GM21723 (cell line): ENCODE measurements at regions not wholly inside any gene's neighbourhood (a gene's known extent, or its start where the extent isn't known, plus 50 kb on each side); places are given as distances from the start of the nearest gene placed in this dataset.

Source experiments
- ATAC-seq: cut with Tn5 transposase; IDR thresholded peaks from one replicate; pipeline ENCODE4 v1.9.1; 2021; ENCODE audit warnings: mild to moderate bottlenecking, moderate library complexity; ENCODE audit not compliant: unreplicated experiment

DNA sequence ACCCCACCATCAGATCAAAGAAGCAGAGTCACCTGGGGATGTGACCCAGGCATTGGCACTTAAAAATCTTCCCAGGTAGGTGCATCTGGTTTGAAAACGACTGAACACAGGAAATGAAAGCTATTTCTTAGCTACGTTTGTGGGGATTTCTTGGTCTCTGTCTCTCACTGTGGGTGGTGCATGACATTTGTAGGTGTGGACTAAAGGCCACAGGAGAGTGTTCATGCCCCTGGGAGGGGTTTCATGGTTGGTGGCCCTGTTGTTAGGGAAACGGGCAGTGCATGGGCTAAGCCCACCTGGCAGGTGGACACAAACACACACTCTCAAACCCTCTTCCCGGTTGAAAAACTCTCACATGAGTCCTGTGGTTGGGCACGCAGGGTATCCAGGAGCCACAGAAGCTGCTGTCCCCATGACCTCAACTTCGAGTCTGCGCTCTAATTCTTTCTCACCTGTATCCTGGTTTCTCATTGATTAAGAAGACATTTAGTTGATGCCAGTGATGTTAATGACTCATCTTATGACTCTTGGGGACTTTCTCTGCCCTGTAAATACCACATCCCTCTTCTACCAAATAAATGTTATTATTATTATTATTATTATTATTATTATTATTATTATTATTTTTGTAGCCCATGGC, 119.4 kb downstream of the MRPS6 start:
- ATAC-seq, result no peak

DNA sequence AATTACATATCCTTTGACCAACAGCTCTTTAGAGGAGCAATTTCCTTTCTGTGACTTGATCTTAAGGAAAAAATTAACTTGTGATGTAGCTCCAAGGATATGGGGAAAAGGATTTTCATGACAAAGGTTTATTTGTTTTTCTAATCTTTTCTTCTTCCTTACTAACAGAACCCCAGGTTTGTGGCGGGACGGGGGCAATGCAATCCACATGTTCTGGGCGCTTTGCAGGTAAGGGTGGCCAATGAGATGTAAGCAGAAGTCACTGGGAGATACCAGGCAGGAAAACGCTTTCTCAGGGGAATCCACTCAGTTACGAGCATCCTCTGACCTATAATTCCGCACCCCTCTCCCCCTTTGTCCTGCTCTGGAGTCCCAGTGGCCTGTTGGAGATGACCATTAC, 122.0 kb downstream of the MRPS6 start:
- no peak for ATAC-seq

DNA sequence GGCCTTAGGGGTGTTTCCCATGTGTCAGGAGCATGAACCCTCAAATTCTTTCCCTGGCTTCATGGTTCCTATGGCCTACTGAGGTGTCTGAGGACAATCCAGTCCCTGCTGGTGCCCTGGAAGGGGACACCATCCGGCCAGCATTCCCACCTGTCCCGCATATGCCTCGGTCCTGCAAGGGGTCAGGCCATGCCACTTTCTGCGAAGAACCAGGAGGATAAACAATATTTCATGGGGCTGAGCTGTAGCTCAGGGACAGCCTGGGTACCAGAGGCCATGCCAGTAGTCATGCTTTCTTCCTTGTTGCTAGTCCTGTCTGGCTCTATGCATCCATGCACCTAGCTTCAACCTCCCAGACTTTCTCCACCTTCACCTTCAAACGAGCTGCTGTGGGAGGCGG, 123.6 kb downstream of the MRPS6 start:
- no peak for ATAC-seq

DNA sequence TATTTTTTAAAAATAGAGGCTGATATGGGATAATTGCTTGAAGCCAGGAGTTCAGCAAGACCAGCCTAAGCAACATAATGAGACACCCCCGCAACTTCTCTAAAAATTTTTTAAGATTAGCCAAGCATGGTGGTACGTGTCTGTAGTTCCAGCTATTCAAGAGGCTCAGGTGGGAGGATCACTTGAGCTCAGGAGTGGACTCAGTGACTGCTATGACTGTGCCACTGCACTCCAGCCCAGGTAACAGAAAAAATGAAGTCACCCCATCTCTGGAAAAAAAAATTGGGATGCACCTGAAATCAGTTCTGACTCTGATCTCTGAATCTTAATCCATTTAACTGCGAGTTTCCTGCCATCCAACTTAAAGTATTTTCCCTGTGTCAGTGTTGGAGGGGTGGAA, 124.2 kb downstream of the MRPS6 start:
- no peak for ATAC-seq

DNA sequence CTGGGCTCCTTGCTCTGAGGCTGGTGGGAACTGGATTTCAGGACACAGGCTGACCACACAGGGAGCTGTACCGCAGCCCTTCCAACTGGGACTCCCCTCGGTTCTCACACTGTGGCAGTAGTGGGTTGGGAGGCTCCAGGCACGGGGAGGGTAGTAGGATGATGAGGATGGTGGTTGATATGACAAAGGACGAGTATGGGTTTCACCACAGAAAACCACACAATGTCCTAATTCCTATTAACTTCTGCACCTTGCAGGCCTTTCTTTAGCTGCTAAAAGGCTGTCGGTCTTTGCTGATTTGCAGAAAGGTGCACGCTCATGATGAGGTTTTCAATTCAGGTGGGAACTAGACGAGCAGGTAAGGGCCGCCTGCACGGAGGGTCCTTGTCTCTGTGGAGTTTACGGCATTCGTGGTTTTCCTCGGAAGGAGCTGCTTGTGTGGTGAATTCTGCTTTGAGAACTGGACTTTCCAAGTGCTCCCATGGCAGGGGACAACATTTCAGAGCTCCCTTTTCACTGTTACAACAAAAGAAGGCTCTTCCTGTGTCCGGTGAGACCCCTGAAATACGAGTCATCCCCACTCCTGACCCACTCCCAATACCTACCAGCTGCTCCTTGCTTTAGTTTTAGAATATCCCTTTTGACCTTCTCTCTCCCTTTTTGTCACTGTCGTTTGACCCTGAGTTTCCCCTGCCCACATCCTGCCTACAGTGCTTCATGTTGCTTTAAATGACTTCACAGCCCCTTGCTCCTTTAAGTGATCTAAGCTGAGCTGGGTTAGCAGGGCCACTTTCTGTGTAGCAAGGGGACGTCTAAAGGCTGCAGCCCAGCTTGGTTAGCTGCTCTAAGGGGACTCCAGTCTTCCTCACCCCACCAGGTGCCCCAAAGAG, 125.1 kb downstream of the MRPS6 start:
- no peak for ATAC-seq

DNA sequence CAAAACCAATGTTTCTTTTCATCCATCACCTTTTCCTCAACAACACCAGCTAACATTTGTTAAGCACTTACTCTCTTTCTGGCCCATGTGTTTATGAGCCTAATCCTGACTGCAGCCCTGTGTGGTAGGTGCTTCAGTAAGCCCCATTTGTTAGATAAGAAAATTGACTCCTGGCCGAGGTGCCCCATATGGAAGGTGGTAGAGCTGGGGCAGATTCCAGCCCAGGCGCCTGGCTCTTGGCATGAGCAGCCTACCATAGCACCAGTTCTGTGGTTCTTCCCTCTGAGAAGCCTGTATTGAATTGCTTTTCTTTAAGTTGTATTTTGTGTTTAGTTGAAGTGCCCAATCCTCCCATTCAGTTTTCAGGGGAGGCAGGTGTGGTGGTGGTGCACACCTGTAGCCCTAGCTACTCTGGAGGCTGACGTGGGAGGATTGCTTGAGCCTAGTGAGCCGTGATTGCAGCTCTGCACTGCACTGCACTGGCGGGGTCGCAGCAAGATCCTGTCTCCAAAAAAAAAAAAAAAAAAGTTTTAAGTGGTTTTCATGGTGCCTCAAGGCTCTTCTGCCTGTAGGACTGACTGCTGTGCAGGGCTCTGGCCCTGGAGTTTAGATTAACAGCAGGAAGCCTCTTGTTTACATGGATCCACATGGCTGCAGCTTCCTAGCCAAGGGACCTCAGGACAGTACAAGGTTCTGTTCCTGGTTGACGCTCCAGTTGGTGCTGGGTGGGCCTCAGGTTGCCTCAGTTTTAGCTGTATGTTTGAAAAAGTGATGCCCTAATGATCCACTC, 125.9 kb downstream of the MRPS6 start:
- ATAC-seq, result no peak

DNA sequence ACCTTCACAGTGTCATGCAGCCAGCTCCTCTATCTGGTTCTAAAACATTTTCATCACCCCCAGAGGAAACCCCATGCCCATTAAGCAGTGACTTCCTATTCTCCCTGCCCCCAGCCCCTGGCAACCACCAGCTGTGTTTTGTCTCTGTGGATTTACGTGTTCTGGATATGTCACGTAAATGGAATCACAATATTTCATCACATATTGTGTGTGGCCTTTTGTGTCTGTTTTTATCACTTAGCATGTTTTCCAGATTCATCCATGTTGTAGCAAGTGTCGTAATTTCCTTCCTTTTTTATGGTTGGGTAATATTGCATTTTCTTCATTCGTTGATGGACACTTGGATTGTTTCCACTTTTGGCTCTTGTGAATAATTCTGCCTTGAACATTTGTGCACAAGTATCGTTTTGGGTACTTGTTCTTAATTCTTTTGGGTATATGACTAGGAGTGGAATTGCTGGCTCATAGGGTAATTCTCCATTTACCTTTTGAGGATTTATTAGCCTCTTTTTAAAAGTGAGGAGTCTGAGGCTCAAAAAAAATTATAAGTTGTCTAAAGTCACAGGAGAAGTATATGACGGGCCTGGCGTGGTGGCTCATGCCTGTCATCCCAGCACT, 127.0 kb downstream of the MRPS6 start:
- ATAC-seq, result no peak

DNA sequence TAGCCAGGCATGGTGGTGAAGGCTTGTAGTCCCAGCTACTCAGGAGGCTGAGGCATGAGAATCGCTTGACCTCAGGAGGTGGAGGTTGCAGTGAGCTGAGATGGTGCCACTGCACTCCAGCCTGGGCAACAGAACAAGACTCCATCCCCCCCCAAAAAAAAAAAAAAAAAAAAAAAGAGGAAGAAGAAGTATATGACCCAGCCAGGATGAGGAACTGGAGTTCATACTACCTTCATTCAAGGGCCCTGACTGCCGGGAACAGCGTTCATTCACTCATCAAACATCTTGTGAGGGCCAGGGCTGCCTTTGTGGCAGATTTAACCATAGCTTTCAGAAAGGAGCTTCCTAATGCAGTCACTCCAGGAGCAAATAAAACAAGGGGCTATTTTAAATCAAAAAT, 127.6 kb downstream of the MRPS6 start:
- ATAC-seq, result no peak

DNA sequence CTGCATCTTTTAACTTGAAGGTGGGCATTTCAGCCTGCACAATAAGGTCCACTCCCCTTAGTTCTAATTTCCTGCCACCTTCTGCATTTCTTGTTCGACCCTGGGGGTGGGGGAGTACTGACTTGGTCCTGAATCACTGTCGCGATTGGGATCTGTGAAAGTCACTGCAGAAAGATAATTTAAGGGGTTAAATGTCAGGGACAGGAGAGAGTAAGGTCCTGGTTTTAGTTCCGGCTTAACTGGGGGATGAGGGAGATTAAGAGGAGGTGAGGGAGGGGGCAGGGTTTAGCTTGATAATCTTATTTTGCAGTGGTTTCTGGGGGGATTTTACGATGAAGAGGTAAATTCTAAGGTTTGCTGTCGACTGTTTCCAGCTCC, 128.1 kb downstream of the MRPS6 start:
- no peak for ATAC-seq

DNA sequence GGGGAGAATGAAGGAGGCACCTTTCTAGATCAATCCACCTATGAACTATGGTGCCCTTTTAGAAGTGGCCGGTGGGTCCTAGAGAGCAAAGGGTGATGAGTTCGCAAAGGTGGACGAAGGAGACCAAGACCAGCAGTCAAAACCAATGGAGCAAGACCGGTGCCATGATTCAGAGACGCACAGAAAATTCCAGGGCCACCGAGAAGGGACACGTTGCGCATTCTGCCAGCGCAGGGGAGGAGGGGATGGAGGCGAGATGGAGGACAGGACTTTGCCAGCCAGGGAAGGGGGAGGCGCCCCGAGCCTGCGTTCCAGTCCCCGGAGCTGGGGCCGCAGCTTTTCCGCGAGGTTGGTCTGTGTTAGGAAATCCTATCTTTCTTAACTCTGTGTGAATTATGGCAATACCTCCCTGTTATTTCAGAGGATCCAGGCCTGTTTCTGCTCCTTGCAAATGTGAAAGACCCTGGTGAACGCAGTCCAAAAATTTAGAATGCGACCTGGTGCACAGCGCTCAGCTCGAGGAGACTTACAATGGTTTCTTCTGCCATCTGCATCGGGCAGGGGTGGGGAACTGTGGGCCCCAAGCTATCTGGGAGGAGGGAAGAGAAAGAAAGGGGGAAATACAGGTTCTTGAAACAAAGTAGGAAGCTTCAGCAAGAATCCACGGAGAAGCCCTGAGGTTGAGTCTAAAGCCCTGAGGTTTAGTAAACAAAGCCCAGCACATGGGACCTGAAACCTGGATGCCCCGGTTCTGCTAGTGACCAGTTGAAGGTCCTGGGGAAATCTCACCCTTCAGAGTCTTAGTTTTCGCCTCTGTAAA, 129.4 kb downstream of the MRPS6 start:
- no peak for ATAC-seq

DNA sequence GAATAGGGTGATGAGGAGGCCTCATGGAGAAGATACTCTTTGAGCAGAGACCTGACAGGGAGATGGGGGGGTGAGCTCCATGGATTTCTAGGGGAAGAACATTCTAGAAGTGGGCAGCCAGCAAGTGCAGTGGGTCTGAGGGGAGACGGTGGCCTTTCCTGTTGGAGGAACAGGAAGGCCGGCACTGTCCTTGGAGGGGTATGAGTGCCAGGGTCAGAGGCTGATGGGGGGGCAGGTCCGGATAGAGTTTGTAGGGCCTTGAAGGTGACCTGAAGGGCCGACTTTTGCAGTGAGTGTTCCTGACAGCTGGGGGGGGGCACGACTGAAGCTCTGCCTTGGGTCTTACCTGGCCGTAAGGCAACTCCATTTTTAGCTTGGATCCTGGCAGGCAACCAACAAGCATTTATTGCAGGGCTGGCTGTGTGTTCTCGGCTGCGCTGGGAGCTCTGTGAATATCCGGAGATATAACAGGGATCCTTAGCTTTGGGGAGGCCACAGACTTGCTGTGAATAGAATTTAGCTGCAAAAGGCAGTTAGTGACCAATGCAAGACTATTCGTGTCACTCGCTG, 130.6 kb downstream of the MRPS6 start:
- no peak for ATAC-seq

DNA sequence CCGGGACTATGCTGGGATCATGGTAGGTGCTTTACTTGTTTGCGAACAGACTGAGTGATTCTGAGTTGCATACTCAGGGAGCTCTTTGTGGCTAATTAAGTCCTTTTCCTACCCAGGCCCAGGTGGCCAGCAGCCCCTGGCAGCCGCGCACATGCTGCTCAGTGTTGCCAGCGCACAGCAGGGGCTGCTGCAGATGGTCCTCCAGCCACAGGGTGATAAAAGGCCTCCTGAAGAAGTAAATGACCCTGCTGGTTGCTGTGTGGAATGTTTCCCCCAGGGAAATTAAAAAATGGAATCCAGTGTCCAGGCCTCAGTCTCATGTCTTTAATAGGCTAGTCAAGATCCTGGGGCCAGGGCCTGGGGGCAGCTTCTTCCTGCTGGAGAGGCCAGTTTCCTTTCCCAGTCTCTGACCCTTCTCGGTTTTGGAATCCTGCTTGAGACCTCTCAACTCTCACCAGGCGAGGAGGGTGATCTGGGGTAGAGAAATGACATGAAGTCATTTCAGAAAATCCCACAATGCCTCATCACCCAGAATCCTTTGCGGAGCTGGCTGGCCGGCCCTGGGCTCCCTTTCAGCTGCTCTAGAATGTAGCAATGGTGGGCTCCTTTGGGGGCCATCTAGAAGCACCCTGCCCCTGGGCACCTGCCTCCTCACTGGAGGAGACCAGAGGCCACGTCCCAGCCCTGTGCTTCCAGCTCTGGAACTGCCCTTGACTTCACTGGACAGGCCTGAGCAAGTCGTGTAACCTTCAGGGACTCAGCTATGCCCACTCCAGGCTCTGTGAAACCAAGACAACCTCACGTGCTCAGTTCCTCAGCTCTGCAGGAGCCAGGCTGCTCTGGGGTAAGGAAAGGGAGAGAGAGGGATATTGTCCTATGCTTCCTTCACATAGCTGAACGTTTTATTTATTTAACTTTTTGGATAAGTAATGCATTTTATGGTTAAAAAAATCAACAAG, 131.4 kb downstream of the MRPS6 start:
- no peak for ATAC-seq

DNA sequence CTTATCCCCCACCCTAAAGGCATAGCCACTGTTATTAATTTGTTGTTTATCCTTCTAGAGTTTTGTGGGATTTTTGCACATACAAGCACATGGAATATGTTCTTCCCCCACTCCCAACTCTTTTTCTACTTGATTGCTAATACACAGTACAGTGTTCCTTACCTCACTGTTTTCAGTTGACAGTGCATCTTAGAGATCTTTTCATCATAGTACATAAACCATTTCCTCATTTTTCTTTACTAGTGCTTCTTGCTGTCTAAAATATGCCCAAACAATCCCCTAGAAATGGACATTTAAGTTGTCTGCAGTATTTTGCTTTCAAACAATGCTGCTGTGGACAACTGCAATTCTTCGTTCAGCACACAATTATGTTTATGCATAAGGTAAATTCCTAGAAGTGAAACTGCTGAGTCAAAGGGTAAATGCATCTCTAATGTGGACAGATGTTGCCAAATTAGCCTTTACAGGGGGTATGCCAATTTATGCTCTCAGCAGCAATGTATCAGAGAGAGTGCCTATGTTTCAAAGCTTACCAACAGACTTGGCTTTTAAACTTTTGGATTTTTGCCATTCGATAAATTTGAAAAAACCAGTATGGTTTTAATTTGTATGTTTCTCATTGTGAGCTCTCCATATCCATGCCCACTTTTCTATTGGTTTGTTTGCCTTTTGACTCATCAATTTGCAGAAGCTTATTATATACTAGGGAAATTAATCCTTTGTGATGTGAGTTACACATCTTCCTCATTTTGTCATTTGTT, 132.6 kb downstream of the MRPS6 start:
- ATAC-seq, result no peak

DNA sequence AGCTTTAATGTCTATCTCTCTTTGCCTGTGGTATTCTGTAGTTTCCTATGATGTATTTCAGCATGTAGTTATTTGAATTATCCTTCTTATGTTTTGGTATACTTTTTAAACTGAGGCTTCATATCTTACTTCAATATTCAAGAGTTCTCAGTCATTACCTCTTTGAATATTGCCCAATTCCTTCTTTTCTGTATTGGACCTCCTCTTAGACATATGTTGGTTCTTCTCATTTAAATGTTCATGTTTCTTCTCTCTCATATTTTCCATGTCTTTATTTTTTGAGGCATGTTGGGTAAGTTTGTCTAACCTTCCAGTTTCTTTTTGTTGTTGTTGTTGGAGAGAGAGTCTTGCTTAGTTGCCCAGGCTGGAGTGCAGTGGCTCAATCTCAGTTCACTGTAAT, 140.6 kb downstream of the MRPS6 start:
- no peak for ATAC-seq

DNA sequence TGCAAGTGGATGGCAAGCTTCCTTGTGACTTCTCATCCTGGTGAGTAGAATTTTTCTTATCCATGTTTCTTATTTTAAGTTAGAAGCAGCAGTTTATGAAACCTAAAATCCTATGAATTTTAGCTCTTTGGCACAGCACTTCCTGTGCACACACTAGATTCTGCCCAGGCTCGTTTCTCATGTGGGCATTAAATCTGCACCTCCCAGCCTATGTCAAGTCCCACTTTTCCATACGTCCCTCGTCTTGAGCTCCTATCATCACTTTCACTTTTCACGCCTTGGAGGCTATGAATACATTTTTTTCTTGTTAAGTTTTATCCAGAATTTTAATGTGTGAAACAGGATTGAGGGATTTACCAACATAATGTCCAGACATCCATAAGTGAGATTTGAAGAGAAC, 142.1 kb downstream of the MRPS6 start:
- ATAC-seq, result no peak

DNA sequence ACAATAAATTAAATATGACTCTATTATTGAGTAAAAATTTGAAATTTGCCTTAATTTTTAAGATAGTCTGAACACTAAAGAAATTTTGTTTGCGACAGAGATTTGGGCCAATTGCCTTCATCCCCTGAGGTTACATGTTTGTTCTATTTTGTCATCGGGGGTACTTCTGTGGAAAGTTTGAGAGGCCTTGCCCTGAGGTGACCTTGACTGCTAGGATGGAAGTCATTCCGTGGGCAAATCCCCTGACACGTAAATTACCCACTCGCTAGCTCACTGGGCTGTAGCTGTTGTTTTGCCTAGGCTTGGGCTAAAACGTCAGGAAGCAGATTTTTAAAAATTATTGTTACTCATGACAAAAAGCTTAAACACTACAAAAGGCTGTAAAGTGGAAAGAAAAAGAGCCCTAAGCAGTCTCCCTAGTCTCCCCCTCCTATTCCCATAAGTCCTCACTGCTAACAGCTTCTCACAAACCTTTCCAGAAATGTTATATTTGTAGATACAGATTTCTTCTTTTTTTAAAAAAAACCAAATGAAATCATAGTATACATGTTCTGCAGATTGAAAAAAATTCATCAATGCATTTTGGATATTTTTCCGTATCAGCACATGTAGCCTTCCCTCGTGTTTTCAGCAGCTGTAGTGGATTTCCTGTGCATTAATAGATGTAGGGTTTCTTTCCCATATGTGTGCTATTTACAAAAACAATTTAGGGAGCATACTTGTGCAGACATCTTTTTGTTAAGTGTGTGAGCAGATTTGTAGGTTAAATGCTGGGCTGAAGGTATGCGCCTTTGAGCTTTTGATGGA, 142.7 kb downstream of the MRPS6 start:
- no peak for ATAC-seq

DNA sequence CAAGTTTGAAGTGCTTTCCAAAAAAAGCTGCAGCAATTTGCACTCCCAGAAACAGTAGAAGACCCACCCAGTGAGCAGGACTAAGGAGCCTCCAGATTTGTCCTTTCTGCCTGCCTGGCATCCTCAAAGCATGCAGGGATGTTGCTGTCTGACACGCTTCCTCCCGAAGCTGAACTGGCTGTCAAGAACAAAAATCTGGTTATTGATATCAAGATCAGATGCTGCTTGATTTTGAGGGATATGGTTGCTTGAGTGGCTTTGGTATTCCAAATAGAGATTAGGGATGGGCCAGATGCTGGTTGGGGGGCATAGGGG, 143.3 kb downstream of the MRPS6 start:
- no peak for ATAC-seq

DNA sequence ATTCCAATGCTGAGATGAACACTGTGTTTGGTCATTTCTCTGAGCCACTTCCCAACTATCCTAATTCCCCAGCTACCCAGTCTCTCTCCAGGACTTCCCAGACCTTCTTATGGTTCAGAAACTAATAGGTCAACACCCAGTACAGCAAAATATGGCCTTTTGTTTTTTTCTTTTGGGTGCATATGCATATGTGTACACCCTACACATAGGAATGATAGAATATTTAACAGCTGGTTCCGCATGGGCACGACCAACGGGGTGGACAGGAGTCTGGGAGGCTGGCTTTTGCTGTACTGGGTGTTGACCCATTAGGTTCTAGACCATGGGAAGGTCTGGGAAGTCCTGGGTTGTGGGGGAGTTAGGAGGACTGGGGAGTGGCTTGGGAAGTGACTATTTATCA, 143.9 kb downstream of the MRPS6 start:
- no peak for ATAC-seq
